ENCODE measurements at regions not wholly inside any gene's neighbourhood (a gene's known extent, or its start where the extent isn't known, plus 50 kb on each side); places are given as distances from the start of the nearest gene placed in this dataset.
"Not testable (repeated sequence)": the region's sequence is repeated elsewhere in the genome, so short reads cannot be mapped to it uniquely, and the experiment has no call there.

GRCh38 chr1:58062635-58063034 is 483.9 kb downstream of the OMA1 start:
- DNase-seq (ENCODE audit: low spot score) = peak; percentile 22

- DNase-seq (ENCODE audit: low spot score) = no peak
These were observed 485.9 kb downstream of the OMA1 start for GRCh38 chr1:58060559-58061170.

- no peak for DNase-seq (ENCODE audit: low spot score)
These were observed 486.7 kb downstream of the OMA1 start for GRCh38 chr1:58059789-58060188.

- no peak for DNase-seq (ENCODE audit: low spot score)
These were observed 488.2 kb downstream of the OMA1 start for GRCh38 chr1:58058323-58058722.

DNA sequence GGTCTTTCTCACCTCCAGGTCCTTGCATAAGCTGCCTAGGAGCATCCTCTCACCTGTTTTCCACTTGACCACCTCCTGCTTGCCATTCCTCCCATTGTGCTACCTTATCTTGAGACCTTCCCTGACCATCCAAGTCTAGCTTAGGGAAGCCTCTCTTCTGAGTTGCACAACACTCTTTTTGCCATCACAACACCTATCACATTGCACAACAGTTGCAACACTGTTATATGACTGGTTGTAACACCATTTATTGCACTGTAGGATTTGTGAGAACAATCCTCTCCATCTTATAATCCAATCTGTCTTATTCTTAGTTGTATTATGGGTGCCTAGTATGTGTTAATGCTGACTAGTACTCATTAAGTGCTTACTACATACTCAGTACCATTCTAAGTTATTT is 488.7 kb downstream of the OMA1 start:
- DNase-seq (ENCODE audit: low spot score) = no peak

- DNase-seq (ENCODE audit: low spot score) = not testable (repeated sequence)
These were observed 495.3 kb downstream of the OMA1 start for GRCh38 chr1:58051187-58051586.

GRCh38 chr1:58047265-58047858 is 499.2 kb downstream of the OMA1 start:
- DNase-seq (ENCODE audit: low spot score) = peak; percentile 11

DNA sequence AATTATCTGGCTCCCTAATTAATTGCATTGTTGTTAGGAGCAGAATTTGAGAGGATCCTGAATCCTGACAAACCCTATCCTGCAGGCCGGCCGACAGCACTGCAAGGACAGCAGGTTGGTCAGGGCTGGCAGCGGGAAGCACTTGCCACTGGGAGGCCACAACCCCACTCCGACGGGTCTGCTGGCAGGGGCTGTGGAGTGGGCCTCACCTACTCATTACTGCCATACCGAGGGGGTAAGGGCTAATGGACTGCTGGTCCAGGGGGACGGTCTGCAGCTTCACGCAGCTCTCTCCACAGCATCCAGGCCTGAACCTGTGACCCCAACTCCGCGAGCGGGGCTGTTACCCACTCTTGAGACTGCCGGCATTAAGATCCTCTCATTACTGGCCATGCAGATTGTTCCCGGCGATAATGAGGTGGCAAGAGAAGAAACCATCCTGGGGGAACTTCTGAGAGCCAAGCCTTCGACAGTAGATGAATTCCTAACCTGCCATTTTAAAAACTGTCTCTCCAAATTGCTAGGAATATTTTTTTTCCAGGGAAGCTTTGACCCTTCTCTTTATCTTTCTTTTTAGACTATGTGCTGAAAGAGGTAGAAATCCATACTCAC is 501.3 kb downstream of the OMA1 start:
- DNase-seq (ENCODE audit: low spot score) = no peak

- no peak for DNase-seq (ENCODE audit: low spot score)
These were observed 504.9 kb downstream of the OMA1 start for GRCh38 chr1:58041621-58042020.

GRCh38 chr1:58038574-58038973 is 508.0 kb downstream of the OMA1 start:
- no peak for DNase-seq (ENCODE audit: low spot score)

DNA sequence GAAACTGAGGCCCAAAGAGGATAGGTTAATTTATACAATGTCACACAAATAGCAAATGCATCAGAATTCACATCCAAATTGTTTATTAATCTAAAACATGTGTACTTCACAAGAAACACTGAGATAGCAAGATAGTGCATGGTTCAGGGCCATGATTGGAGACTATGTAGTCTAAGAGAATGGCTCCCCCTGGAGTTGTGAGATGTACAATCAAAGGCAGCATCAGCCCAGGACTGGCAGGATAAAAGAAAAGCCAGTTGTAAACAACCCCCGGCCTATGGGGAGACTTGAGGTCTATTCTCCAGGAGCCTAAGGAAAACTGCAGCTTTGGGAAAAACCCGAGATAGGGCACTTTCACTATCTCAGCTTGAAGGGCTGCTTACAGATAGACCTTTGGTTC is 511.0 kb downstream of the OMA1 start:
- peak; percentile 21 for DNase-seq (ENCODE audit: low spot score)

DNA sequence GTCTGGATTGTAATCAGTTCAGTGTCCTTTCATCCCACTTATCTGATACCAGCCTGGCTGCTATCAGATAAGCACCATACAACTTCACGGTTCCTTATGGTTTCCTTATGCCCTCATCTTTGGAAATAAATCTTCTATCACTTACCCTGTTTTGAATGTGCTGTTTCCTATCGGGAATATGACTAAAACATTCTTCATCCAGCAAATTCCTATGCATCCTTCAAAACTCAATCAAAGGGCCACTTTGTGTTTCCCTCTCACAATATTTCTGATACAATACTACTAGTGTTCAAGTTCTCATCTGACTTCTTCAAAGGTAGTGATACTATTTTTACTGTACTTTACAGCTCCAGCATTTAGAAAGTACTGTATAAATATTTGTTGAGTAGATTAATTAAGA is 513.2 kb downstream of the OMA1 start:
- no peak for DNase-seq (ENCODE audit: low spot score)

GRCh38 chr1:58032611-58033073 is 513.9 kb downstream of the OMA1 start:
- DNase-seq (ENCODE audit: low spot score) = no peak

GRCh38 chr1:58031416-58031815 is 515.1 kb downstream of the OMA1 start:
- no peak for DNase-seq (ENCODE audit: low spot score)

- no peak for DNase-seq (ENCODE audit: low spot score)
These were observed 516.1 kb downstream of the OMA1 start for GRCh38 chr1:58030456-58030855.

DNA sequence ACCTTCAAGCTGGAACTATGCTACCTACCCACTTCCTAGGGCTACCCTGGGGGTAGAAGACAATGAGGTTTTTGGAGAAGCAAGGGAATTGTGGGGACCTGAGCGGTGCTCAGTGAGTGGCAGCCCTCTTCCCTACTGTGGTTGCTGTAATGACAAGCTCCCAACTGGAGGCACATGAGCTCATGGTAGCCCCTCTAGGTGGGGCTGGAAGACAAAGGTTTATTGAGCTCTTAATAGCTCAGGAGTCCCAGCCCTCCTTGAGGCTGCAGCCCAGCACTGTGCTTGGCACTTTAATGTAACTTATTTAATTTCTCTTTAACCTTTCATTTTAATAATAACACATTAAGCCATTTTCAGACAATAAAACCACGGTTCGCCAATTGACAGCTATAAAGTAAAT is 528.9 kb downstream of the OMA1 start:
- no peak for DNase-seq (ENCODE audit: low spot score)

GRCh38 chr1:58013237-58013636 is 533.3 kb downstream of the OMA1 start:
- no peak for DNase-seq (ENCODE audit: low spot score)

DNA sequence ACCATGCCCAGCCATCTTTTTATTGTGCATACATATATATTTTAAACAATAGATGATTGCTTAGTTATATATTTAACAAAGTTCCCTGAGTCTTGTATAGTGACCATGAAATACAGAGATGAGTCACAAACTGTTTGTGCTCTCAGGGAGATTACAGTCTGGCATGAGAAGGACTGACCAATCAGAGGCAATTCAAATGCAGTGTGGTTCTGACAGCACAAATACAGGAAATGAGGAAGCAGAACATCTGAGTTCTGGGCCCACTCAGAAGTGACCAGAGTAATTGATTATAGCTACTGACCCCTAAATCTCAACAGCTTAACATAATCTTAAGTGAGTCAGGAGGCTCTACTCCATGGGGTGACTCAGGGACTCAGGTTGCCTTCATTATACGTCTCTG is 534.5 kb downstream of the OMA1 start:
- DNase-seq (ENCODE audit: low spot score) = peak; percentile 19

- DNase-seq (ENCODE audit: low spot score) = no peak
These were observed 540.0 kb downstream of the OMA1 start for GRCh38 chr1:58006421-58007046.

DNA sequence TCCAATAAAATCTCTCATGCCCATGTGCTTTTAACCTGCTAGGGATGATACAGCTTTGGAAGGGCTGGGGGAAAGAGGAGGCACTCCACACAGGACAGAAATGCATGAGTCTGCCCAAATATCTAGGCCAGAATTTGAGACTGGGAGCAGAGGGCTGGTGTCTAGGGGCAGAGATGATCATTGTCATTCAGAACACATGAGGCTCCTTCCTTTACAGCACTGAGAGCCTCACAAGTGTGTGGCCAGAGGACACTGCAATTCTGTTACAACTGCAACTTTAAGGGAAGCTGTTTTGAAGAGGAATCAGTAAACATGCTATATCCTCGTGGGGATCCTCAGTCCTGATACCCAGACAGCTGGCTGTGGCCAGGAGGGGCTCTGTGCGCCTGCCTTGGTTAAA is 541.3 kb downstream of the OMA1 start:
- DNase-seq (ENCODE audit: low spot score) = no peak

DNA sequence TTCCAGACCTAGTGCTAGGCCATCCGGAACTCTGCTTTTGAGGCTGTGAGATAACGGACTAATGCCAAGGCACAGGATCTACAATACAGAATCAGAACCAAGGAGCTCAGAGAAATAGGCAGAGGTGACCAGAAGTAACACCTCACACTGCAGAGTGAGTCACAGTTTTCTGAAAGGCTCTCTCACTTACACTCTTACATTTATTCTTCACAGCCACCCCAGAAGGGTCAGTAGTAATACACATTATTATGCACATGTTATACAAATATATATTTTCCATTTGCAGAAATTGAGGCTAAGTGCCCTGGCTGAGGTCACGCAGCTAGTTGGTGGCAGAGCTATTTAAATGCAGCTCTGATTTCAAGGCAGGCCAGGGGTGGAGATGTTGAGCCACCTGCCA is 542.5 kb downstream of the OMA1 start:
- DNase-seq (ENCODE audit: low spot score) = no peak

DNA sequence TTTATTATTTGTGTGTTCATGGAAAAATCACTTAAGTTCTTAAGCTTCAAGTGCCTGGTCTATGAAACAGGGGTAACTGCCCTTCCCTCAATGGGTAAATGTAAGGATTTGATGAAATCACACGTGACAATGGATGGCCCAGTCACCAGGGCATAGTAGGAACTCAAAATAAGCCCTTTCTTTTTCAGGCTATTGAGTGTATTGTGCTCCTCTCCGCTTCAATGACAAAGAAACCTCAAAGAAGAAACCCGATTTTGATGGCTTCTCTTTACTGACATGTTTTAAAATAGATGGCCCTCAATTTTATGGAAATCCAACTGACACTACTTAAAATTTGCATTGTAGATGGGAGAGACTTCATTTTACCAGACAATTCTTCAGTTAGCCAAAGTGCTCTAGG is 543.5 kb downstream of the OMA1 start:
- no peak for DNase-seq (ENCODE audit: low spot score)

DNA sequence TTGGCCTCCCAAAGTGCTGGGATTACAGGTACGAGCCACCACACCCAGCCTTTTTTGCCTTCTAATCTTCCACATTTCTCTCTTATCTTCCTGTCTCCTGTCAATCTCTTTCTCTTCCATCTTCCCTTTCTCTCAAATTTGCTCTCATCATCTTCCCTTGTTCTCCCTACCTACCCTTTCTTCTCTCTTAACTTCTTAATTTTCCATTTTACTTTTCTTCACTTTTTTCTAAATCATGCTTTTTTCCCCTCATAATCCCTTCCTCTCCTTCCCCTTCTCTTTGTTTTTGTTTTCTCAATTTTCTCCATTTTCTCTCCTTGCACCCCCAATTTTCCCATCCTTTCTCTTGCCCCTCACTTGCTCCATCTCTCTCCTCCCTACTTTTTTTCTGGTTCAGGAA is 545.7 kb downstream of the OMA1 start:
- DNase-seq (ENCODE audit: low spot score) = no peak
